ENCODE measurements at regions not wholly inside any gene's neighbourhood (a gene's known extent, or its start where the extent isn't known, plus 50 kb on each side); places are given as distances from the start of the nearest gene placed in this dataset.

DNA sequence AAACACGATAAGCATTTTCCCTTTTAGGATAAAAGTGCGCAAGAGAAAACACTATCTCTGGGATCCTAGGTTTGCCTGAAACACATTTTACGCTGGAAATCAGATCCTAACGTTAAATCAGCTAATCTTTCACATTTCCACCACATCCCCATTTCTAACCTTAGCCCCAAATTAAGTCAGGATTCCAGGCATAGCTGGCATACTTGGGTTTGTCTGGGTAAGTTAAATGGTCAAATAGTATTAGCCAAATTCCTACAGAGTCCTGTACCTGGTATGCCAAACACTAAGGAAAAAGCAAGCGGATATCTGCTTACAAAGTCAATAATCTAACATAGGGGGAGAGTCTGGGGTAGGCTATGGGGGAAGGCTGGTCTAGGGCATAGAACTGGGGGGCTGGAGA is 557.4 kb upstream of the ZFHX3 start:
- TF ChIP-seq, protein P1, sequence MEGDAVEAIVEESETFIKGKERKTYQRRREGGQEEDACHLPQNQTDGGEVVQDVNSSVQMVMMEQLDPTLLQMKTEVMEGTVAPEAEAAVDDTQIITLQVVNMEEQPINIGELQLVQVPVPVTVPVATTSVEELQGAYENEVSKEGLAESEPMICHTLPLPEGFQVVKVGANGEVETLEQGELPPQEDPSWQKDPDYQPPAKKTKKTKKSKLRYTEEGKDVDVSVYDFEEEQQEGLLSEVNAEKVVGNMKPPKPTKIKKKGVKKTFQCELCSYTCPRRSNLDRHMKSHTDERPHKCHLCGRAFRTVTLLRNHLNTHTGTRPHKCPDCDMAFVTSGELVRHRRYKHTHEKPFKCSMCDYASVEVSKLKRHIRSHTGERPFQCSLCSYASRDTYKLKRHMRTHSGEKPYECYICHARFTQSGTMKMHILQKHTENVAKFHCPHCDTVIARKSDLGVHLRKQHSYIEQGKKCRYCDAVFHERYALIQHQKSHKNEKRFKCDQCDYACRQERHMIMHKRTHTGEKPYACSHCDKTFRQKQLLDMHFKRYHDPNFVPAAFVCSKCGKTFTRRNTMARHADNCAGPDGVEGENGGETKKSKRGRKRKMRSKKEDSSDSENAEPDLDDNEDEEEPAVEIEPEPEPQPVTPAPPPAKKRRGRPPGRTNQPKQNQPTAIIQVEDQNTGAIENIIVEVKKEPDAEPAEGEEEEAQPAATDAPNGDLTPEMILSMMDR (IDR thresholded peaks at IDR 0.05; ENCODE audit: insufficient read depth, missing control alignments): no peak
- DNase-seq (ENCODE audit: insufficient read length, low spot score) (no peak), FAIRE-seq (no peak)

DNA sequence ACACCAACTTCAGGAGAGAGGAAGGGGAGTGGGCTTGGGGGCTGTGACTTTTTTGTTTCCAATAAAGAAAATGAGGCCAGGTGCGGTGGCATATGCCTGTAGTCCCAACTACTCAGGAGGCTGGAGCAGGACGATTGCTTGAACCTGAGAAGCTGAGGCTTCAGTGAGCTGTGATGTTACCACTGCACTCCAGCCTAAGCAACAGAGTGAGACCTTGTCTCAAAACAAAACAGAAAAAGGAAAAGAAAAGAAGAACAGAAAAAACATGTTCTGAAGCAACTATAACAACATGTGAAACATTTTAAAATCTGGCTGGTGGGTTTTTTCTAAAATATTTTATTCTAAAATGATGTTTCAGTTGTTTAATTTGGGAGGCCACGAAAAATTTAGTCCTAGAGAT is 554.0 kb upstream of the ZFHX3 start:
- no peak for FAIRE-seq

DNA sequence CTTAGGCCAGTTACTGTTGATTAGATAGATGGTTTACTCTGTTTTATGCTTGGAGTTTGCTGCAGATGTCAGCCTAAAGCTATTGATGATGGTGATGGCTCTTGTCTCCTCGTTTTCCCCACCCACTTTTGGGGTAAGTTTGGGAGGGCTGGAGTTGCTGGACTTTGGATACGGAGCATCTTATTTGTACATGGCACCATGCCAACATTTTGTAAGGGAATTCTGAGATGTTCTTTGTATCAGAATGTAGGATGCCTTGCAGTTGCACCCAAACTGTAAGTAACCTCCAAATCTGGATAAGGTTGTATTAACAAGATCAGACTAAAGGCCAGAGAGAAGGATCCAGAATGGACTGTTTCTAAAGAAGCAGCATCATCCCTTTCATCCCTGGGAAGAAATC is 551.9 kb upstream of the ZFHX3 start:
- TF ChIP-seq, protein P1 (IDR thresholded peaks at IDR 0.05; ENCODE audit: insufficient read depth, missing control alignments): no peak
- DNase-seq (ENCODE audit: insufficient read length, low spot score): no peak
- no peak for FAIRE-seq

More for the DNA sequence above, 554.0 kb upstream of the ZFHX3 start:
- DNase-seq (ENCODE audit: insufficient read length, low spot score): no peak
- TF ChIP-seq, protein P1 (IDR thresholded peaks at IDR 0.05; ENCODE audit: insufficient read depth, missing control alignments): no peak

DNA sequence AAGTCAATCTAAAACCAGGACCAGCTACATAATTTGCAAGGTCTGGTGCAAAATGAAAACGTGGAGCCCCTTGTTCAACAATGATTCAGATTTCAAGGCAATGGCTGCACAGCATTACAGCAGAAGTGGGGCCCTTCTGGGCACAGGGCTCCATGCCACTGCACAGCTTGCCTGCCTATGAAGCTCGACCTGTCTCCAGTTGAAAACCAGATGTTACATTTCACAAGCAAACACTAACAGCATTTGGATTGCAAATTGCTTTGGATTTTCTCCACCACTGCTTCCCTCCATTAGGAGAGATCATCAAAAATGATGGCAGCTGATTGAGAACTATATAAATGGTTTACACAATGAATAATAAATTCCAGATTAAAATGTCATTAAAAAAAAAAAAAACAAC is 551.4 kb upstream of the ZFHX3 start:
- FAIRE-seq (no peak), DNase-seq (ENCODE audit: insufficient read length, low spot score) (no peak)
- TF ChIP-seq, protein P1 (IDR thresholded peaks at IDR 0.05; ENCODE audit: insufficient read depth, missing control alignments): no peak

DNA sequence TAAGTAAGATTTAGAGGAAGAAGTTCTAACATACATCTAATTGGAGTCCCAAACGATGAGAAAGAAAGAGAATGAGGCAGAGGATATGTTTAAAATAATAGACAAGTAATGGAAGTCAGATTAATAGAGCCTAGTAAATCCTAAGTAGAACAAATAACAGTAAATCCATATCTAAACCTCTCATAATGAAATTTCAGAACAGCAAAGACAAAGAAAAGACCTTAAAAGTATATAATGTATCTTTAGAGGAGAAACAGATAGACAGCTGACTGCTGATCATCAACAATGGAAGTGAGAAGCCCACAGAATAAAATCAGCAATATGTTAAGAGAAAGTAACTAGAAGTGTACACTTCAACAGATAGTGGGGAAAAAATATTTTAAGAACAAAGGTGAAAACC is 536.2 kb upstream of the ZFHX3 start:
- DNase-seq (ENCODE audit: insufficient read length, low spot score) (no peak), FAIRE-seq (no peak)
- TF ChIP-seq, protein P1 (IDR thresholded peaks at IDR 0.05; ENCODE audit: insufficient read depth, missing control alignments): no peak

DNA sequence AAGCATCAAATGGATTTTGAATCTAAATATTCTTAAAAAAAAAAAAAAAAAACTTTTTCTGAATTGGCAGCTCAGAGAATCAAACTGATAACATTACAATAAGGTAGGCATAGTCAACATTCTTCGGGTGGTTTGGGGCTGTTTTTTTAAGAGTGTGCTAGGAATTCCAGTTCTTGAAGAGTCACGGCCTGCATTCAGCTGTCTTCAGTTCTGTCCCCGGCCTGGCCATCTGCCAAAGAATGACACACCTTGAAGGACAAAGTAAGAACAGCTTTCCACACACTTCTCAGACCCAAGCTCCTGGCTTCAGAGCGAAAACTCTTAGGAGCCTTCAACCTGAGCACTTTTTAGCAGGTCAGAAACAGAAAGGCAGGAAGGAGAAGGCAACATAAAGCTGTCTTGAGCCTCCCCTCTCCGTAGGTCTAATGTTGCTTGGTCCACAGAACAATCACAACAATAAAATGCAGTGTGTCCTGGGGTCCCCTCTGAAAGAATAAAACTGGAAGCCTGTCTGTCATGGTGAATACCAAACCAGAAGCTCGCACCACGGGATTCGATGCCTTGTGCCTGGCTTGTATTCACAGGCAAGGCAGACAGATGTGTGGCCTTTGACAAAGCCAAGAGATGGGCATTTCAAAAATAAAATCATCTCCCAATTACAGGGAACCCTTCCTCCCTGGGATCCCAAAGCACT is 524.4 kb upstream of the ZFHX3 start:
- FAIRE-seq (no peak), DNase-seq (ENCODE audit: insufficient read length, low spot score) (no peak)
- TF ChIP-seq, protein P1 (IDR thresholded peaks at IDR 0.05; ENCODE audit: insufficient read depth, missing control alignments): no peak

DNA sequence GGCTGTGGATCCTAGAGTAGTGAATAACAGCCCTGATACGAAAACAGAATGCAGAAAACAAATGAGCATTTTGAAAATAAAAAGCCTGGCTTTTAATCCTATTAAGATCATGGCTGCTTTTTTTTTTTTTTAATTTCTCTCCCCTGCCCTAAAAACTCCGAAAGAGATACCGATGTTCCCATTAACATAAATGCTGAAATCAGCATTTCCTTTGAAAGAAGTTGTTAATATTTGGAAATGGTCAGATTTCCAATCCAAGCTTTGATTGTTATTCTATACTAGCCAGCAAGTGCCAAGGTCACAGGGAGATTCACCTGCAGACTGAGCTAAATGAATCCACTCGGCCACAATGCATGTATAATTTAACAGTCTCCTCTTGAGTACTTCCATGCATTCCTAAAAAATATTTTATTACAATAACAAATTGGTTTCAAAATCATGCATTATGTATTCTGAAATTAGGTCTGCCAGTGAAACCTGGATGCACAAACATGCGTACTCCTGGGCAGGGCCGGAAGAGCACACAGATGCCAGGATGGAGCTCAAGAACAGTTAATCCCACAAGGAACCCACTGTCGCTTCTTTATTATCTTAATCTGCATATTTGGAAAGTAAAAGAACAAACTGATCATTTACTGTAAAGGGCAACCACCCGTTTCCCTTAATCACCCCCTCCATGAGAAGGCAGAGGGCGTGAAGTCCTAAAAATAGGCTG is 521.5 kb upstream of the ZFHX3 start:
- DNase-seq (ENCODE audit: insufficient read length, low spot score): no peak
- FAIRE-seq: no peak
- TF ChIP-seq, protein P1 (IDR thresholded peaks at IDR 0.05; ENCODE audit: insufficient read depth, missing control alignments): no peak
